H1 (cell line): ENCODE measurements at regions not wholly inside any gene's neighbourhood (a gene's known extent, or its start where the extent isn't known, plus 50 kb on each side); places are given as distances from the start of the nearest gene placed in this dataset.

Source experiments
- CTCF ChIA-PET: fragments of 300-600 bp; sonication (Branson Sonifier 250); formaldehyde crosslinking; loops from one replicate; lab custom pipeline; 2021; ENCODE audit not compliant: partially characterized antibody; lab: Charles Lee
- POLR2A ChIA-PET: fragments of 300-600 bp; sonication (Branson Sonifier 250); formaldehyde crosslinking; loops from one replicate; lab custom pipeline; 2021; ENCODE audit warnings: inconsistent platforms; ENCODE audit not compliant: partially characterized antibody; lab: Charles Lee
- DNase-seq, 2 experiments: peaks; one replicate each; pipeline versions ENCODE4 v3.0.0 to v3.0.0-alpha.2; 2010 to 2022; ENCODE audit warnings: low spot score in 2 of 2, low read depth in 1 of 2, mixed read lengths in 1 of 2
- FAIRE-seq: peaks from 2 replicates; lab custom pipeline; 2011; peaks lifted over from hg19 to GRCh38; lab: Jason Lieb, UNC
- H2AFZ ChIP-seq: 2 replicates; pipeline ENCODE4 v1.8.1; 2012; ENCODE audit warnings: low read length, inconsistent platforms
- H2AK5ac ChIP-seq: 2 replicates; pipeline ENCODE4 v1.6.1; 2013; ENCODE audit warnings: low read depth, low read length
- H2BK120ac ChIP-seq: replicated peaks from 2 replicates; pipeline ENCODE3; 2013; ENCODE audit warnings: low read depth, low read length, inconsistent platforms
- H2BK12ac ChIP-seq: 2 replicates; pipeline ENCODE4 v1.6.1; 2013; ENCODE audit warnings: low read depth, low read length
- H2BK15ac ChIP-seq: 2 replicates; pipeline ENCODE4 v1.6.1; 2013; ENCODE audit warnings: low read length
- H2BK20ac ChIP-seq: 2 replicates; pipeline ENCODE4 v1.6.1; 2013; ENCODE audit warnings: low read length
- H2BK5ac ChIP-seq: 2 replicates; pipeline ENCODE4 v1.6.1; 2013; ENCODE audit warnings: low read depth, low read length
- H3K14ac ChIP-seq: 2 replicates; pipeline ENCODE4 v1.6.1; 2013; ENCODE audit warnings: inconsistent platforms; ENCODE audit not compliant: insufficient read length
- H3K18ac ChIP-seq: 2 replicates; pipeline ENCODE4 v1.6.1; 2013; ENCODE audit warnings: low read length; ENCODE audit errors: extremely low read depth
- H3K23ac ChIP-seq: 2 replicates; pipeline ENCODE4 v1.6.1; 2013; ENCODE audit warnings: inconsistent platforms; ENCODE audit not compliant: insufficient read length
- H3K23me2 ChIP-seq: 2 replicates; pipeline ENCODE4 v1.6.1; 2013; ENCODE audit warnings: low read depth, low read length
- H3K27ac ChIP-seq: 2 replicates; pipeline ENCODE4 v1.6.1; 2011; ENCODE audit warnings: low read depth, low read length, inconsistent platforms
- H3K27me3 ChIP-seq, 4 experiments: replicated peaks in 1 of 4; 1 replicate in 1 of 4; 2 replicates in 3 of 4; pipeline versions ENCODE4 v1.6.1 to v1.8.1; 2011 to 2013; ENCODE audit warnings: low read length in 3 of 4, mild to moderate bottlenecking in 3 of 4, inconsistent platforms in 2 of 4, mixed read lengths in 2 of 4, moderate library complexity in 1 of 4; ENCODE audit not compliant: control insufficient read depth in 3 of 4, insufficient read depth in 3 of 4; ENCODE audit errors: extremely low read depth in 1 of 4
- H3K36me3 ChIP-seq, 4 experiments: 2 replicates each; pipeline versions ENCODE4 v1.6.1 to v1.8.1; 2011 to 2013; ENCODE audit warnings: mild to moderate bottlenecking in 4 of 4, low read length in 3 of 4, moderate library complexity in 2 of 4, control low read depth in 1 of 4, inconsistent platforms in 1 of 4; ENCODE audit not compliant: insufficient read depth in 4 of 4, control insufficient read depth in 2 of 4
- H3K4ac ChIP-seq: replicated peaks from 2 replicates; pipeline ENCODE3; 2013; ENCODE audit warnings: low read length, low read depth, mixed read lengths, inconsistent platforms; ENCODE audit not compliant: insufficient read length
- H3K4me1 ChIP-seq, 4 experiments: replicated peaks in 1 of 4; 1 replicate in 1 of 4; 2 replicates in 3 of 4; pipeline versions ENCODE4 v1.6.1 to v1.8.1; 2011 to 2013; ENCODE audit warnings: low read length in 3 of 4, inconsistent platforms in 2 of 4, mixed read lengths in 1 of 4; ENCODE audit not compliant: insufficient read depth in 4 of 4, control insufficient read depth in 3 of 4
- H3K4me2 ChIP-seq, 2 experiments: 2 replicates each; pipeline versions ENCODE4 v1.6.1 to v1.8.1; 2011 to 2013; ENCODE audit warnings: low read depth in 2 of 2, low read length in 2 of 2, control low read depth in 1 of 2, inconsistent platforms in 1 of 2, mild to moderate bottlenecking in 1 of 2; ENCODE audit not compliant: insufficient read depth in 1 of 2
- H3K4me3 ChIP-seq, 4 experiments: fragments of 200-600, 300-600 bp in 1 of 4; sonication (generic), shearing (Covaris generic), sonication (Bioruptor Twin) in 1 of 4; 2 replicates each; pipeline versions ENCODE4 v1.5.1 to v1.8.1; 2011 to 2016; ENCODE audit warnings: low read length in 4 of 4, low read depth in 3 of 4, control low read depth in 2 of 4, inconsistent platforms in 2 of 4, mild to moderate bottlenecking in 2 of 4, mixed read lengths in 1 of 4, moderate library complexity in 1 of 4; ENCODE audit not compliant: insufficient read depth in 2 of 4; ENCODE audit errors: extremely low read depth in 1 of 4
- H3K56ac ChIP-seq: replicated peaks from 2 replicates; pipeline ENCODE3; 2013; ENCODE audit warnings: low read depth, mild to moderate bottlenecking, mixed read lengths, low read length, inconsistent platforms; ENCODE audit not compliant: insufficient read length
- H3K79me1 ChIP-seq: 2 replicates; pipeline ENCODE4 v1.6.1; 2013; ENCODE audit warnings: low read depth, low read length, control low read depth
- H3K79me2 ChIP-seq, 2 experiments: 2 replicates each; pipeline versions ENCODE4 v1.6.1 to v1.8.1; 2012 to 2013; ENCODE audit warnings: low read length in 2 of 2, mild to moderate bottlenecking in 2 of 2, inconsistent platforms in 1 of 2; ENCODE audit not compliant: insufficient read depth in 2 of 2, control insufficient read depth in 1 of 2
- H3K9ac ChIP-seq, 4 experiments: replicated peaks in 1 of 4; 1 replicate in 1 of 4; 2 replicates in 3 of 4; pipeline versions ENCODE4 v1.6.1 to v1.8.1; 2011 to 2013; ENCODE audit warnings: low read depth in 3 of 4, low read length in 3 of 4, control low read depth in 2 of 4, mild to moderate bottlenecking in 2 of 4, moderate library complexity in 2 of 4, inconsistent platforms in 1 of 4; ENCODE audit errors: extremely low read depth in 1 of 4
- H3K9me3 ChIP-seq, 2 experiments: 2 replicates each; pipeline versions ENCODE4 v1.6.1 to v1.8.1; 2012 to 2013; ENCODE audit warnings: mild to moderate bottlenecking in 2 of 2, moderate library complexity in 2 of 2, control low read depth in 1 of 2, inconsistent platforms in 1 of 2, low read depth in 1 of 2, low read length in 1 of 2, mixed read lengths in 1 of 2; ENCODE audit not compliant: insufficient read depth in 2 of 2
- H4K20me1 ChIP-seq, 2 experiments: replicated peaks in 1 of 2; 2 replicates each; pipeline versions ENCODE3 to v1.8.1; 2011 to 2013; ENCODE audit warnings: inconsistent platforms in 2 of 2, low read length in 2 of 2, mild to moderate bottlenecking in 1 of 2; ENCODE audit not compliant: insufficient read depth in 2 of 2, control insufficient read depth in 1 of 2
- H4K5ac ChIP-seq: 2 replicates; pipeline ENCODE4 v1.6.1; 2013; ENCODE audit warnings: low read length, low read depth, mixed read lengths, inconsistent platforms; ENCODE audit not compliant: insufficient read length
- H4K8ac ChIP-seq: 2 replicates; pipeline ENCODE4 v1.8.0; 2013; ENCODE audit warnings: mild to moderate bottlenecking, moderate library complexity, low read length, inconsistent platforms; ENCODE audit not compliant: insufficient read depth; ENCODE audit errors: extremely low read depth
- H4K91ac ChIP-seq: replicated peaks from 2 replicates; pipeline ENCODE3; 2013; ENCODE audit warnings: low read length, mixed read lengths, inconsistent platforms; ENCODE audit not compliant: insufficient read length
- CBX8 ChIP-seq: fragments of 300-800, 300-1000 bp; sonication (generic); IDR thresholded peaks from 2 replicates; pipeline ENCODE4 v1.7.1; 2016; ENCODE audit warnings: low read depth, low read length, borderline replicate concordance
- CEBPB ChIP-seq: IDR thresholded peaks from 2 replicates; pipeline ENCODE4 v1.6.1; 2012; ENCODE audit warnings: low read depth, low read length
- CHD2 ChIP-seq: IDR thresholded peaks from 2 replicates; pipeline ENCODE4 v1.6.1; 2012; ENCODE audit warnings: low read length, improper control_type of control experiment
- CTBP2 ChIP-seq: IDR thresholded peaks from 2 replicates; pipeline ENCODE4 v1.7.0; 2011; ENCODE audit warnings: borderline replicate concordance, mild to moderate bottlenecking, moderate library complexity, mixed read lengths, low read length; ENCODE audit not compliant: insufficient read depth, insufficient read length
- JUN ChIP-seq: IDR thresholded peaks from 2 replicates; pipeline ENCODE4 v1.6.1; 2011; ENCODE audit warnings: low read depth, mild to moderate bottlenecking, improper control_type of control experiment, low read length
- JUND ChIP-seq: IDR thresholded peaks from 2 replicates; pipeline ENCODE4 v1.6.1; 2011; ENCODE audit warnings: mild to moderate bottlenecking, improper control_type of control experiment, low read length
- KDM5A ChIP-seq: fragments of 200-600 bp; IDR thresholded peaks from 2 replicates; pipeline ENCODE4 v1.7.1; 2012; ENCODE audit warnings: mild to moderate bottlenecking, low read length, inconsistent platforms, mixed read lengths
- NANOG ChIP-seq: IDR thresholded peaks from 2 replicates; pipeline ENCODE4 v1.6.1; 2011; ENCODE audit warnings: low read length, low read depth, mild to moderate bottlenecking, inconsistent platforms; ENCODE audit not compliant: insufficient read depth, poor library complexity, severe bottlenecking
- POU5F1 ChIP-seq: IDR thresholded peaks from 2 replicates; pipeline ENCODE4 v1.6.1; 2011; ENCODE audit warnings: low read depth, mild to moderate bottlenecking, low read length, moderate library complexity
- SAP30 ChIP-seq: fragments of 300-600 bp; sonication (generic); IDR thresholded peaks from 2 replicates; pipeline ENCODE4 v1.7.1; 2012; ENCODE audit warnings: low read length, moderate library complexity, mild to moderate bottlenecking, inconsistent platforms; ENCODE audit not compliant: insufficient read depth, insufficient replicate concordance
- SIRT6 ChIP-seq: IDR thresholded peaks from one replicate; pipeline ENCODE4 v1.7.1; 2012; ENCODE audit warnings: low read length, inconsistent platforms
- SUZ12 ChIP-seq: fragments of 200-600 bp; sonication (generic); IDR thresholded peaks from 2 replicates; pipeline ENCODE4 v1.6.1; 2012; ENCODE audit warnings: mild to moderate bottlenecking, inconsistent platforms, low read length, moderate library complexity, mixed read lengths
- TAF1 ChIP-seq: IDR thresholded peaks from 2 replicates; pipeline ENCODE4 v1.6.1; 2011; ENCODE audit warnings: mild to moderate bottlenecking, low read depth, low read length
- YY1 ChIP-seq: IDR thresholded peaks from 2 replicates; pipeline ENCODE4 v1.6.1; 2011; ENCODE audit warnings: low read depth, mild to moderate bottlenecking, low read length
- ZNF274 ChIP-seq: IDR thresholded peaks from 2 replicates; pipeline ENCODE4 v1.7.0; 2012; ENCODE audit warnings: low read length, borderline replicate concordance; ENCODE audit errors: extremely low read depth
- WGBS, 2 experiments: shearing (Covaris generic) in 1 of 2; methylation state at CpG; one replicate each; pipeline versions ENCODE4 v1.1.6 to v1.1.7; 2013 to 2015; ENCODE audit warnings: low lambda C conversion rate in 2 of 2, mixed read lengths in 2 of 2, inconsistent platforms in 1 of 2, low coverage in 1 of 2, missing lambda C conversion rate in 1 of 2; ENCODE audit not compliant: insufficient replicate concordance in 2 of 2, insufficient coverage in 1 of 2, insufficient read length in 1 of 2; ENCODE audit errors: extremely low coverage in 1 of 2, missing lambda C conversion rate in 1 of 2; 5-methylcytosine and 5-hydroxymethylcytosine counted together
- TF ChIP-seq, protein P1 (sequence below): IDR thresholded peaks from 2 replicates; pipeline ENCODE4 v1.6.1; 2012; ENCODE audit warnings: inconsistent platforms

DNA sequence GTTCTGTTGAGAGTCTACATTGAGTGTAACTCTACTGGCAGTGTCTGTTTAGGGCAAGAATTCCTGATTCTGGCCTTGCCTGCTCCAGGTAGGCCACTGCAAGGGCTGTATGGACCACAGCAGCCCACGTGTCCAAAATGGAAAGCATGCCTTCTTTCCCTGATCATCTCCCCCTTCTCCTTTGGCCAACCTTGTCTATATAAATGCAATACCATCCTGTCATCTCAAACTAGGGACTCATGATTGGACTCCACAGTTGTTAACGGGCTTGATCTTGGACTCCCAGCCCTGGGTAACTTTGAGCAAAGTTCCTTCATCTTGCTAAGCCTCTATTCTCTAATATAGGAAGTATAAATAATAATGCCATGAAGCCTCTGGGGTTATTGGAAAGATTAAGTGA is 533.6 kb downstream of the BNC2 start:
- H3K18ac ChIP-seq: no peak overlapping the region
- no peak overlapping the region for H2BK20ac ChIP-seq
- H3K23me2 ChIP-seq: no peaks in the 10 kb centered on the region
- H2BK15ac ChIP-seq: no peak overlapping the region
- H4K5ac ChIP-seq: no peak overlapping the region
- H4K8ac ChIP-seq: no peak overlapping the region
- no peak overlapping the region for H2AK5ac ChIP-seq
- no peak overlapping the region for H3K4me2 ChIP-seq
- H2BK120ac ChIP-seq: no peak overlapping the region
- POLR2A ChIA-PET: no interaction called here
- no peak overlapping the region for H3K4ac ChIP-seq
- no peak overlapping the region for H3K27ac ChIP-seq
- no peak overlapping the region for H3K4me3 ChIP-seq
- H3K23ac ChIP-seq: no peak overlapping the region
- no peak overlapping the region for H4K91ac ChIP-seq
- 75% methylated on average over 2 of the region's 2 CpGs; no CpG with 5 or more reads in 1 of the 2 experiments for WGBS, 2 experiments
- H3K79me2 ChIP-seq: no peaks in the 10 kb centered on the region
- DNase-seq: no peak
- FAIRE-seq: no peak
- H2AFZ ChIP-seq: no peak overlapping the region
- H3K56ac ChIP-seq: no peak overlapping the region
- H3K4me1 ChIP-seq: no peaks in the 10 kb centered on the region
- no peak overlapping the region for H2BK12ac ChIP-seq
- H3K14ac ChIP-seq: no peak overlapping the region
- H3K79me1 ChIP-seq: no peaks in the 10 kb centered on the region
- no peaks in the 10 kb centered on the region for H3K9me3 ChIP-seq
- no peak overlapping the region for H3K9ac ChIP-seq
- H4K20me1 ChIP-seq: no peaks in the 10 kb centered on the region
- H3K36me3 ChIP-seq: no peaks in the 10 kb centered on the region
- CTCF ChIA-PET: interaction anchor here (1.0 kb wide), 1 partner anchor 28 kb away, joined by 5 read pairs; no protein-coding TSS in a partner anchor
- no peaks in the 10 kb centered on the region for H3K27me3 ChIP-seq
- H2BK5ac ChIP-seq: no peak overlapping the region
- TF ChIP-seq SIRT6: no peak
- TF ChIP-seq JUND: no peak
- TF ChIP-seq NANOG: no peak
- no peak for TF ChIP-seq ZNF274
- no peak for TF ChIP-seq CHD2
- no peak for TF ChIP-seq KDM5A
- TF ChIP-seq SAP30: no peak
- no peak for TF ChIP-seq CEBPB
- TF ChIP-seq POU5F1: no peak
- no peak for TF ChIP-seq CBX8
- TF ChIP-seq YY1: no peak
- TF ChIP-seq, protein P1, sequence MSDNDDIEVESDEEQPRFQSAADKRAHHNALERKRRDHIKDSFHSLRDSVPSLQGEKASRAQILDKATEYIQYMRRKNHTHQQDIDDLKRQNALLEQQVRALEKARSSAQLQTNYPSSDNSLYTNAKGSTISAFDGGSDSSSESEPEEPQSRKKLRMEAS: no peak
- TF ChIP-seq TAF1: no peak
- no peak for TF ChIP-seq CTBP2
- no peak for TF ChIP-seq JUN
- TF ChIP-seq SUZ12: no peak
